ENCODE measurements at regions not wholly inside any gene's neighbourhood (a gene's known extent, or its start where the extent isn't known, plus 50 kb on each side); places are given as distances from the start of the nearest gene placed in this dataset.
"Not testable (repeated sequence)": the region's sequence is repeated elsewhere in the genome, so short reads cannot be mapped to it uniquely, and the experiment has no call there.

- H3K4me1 Mint-ChIP-seq, result no peaks in the 10 kb centered on the region
- no peak for TF ChIP-seq CTCF (IDR thresholded peaks at IDR 0.05)
- peaks cover 2% of the 10 kb centered on the region for H3K27me3 Mint-ChIP-seq
- H3K9me3 Mint-ChIP-seq, result no peaks in the 10 kb centered on the region
- ChIA-PET CTCF (no interaction called here), POLR2A (no interaction called here)
- H3K27ac Mint-ChIP-seq, result no peak overlapping the region
- no peak overlapping the region for H3K4me3 Mint-ChIP-seq
- DNase-seq, result no peak
- intact Hi-C loops (cut with micrococcal nuclease), result no loop called here
- no peaks in the 10 kb centered on the region for H3K36me3 Mint-ChIP-seq (ENCODE audit: low read depth)
- no peak for ATAC-seq (ENCODE audit: low read depth)
These were observed 394.7 kb downstream of the THBS2 start for GRCh38 chr6:168858926-168859325.

- CTCF ChIA-PET, result no interaction called here
- POLR2A ChIA-PET, result no interaction called here
- DNase-seq (no peak), ATAC-seq (ENCODE audit: low read depth) (no peak)
- no peak overlapping the region for H3K27ac Mint-ChIP-seq
- TF ChIP-seq CTCF (IDR thresholded peaks at IDR 0.05), result no peak
- no peak overlapping the region for H3K4me3 Mint-ChIP-seq
- no peaks in the 10 kb centered on the region for H3K9me3 Mint-ChIP-seq
- intact Hi-C loops (cut with micrococcal nuclease), result no loop called here
- no peaks in the 10 kb centered on the region for H3K4me1 Mint-ChIP-seq
- no peaks in the 10 kb centered on the region for H3K36me3 Mint-ChIP-seq (ENCODE audit: low read depth)
- peaks cover 2% of the 10 kb centered on the region for H3K27me3 Mint-ChIP-seq
These were observed 396.7 kb downstream of the THBS2 start for GRCh38 chr6:168856914-168857313.

GRCh38 chr6:168852376-168852884, 401.2 kb downstream of the THBS2 start:
- no peak for ATAC-seq (ENCODE audit: low read depth)
- intact Hi-C loops (cut with micrococcal nuclease), result no loop called here
- Mint-ChIP-seq H3K4me3 (no peak overlapping the region), H3K9me3 (no peaks in the 10 kb centered on the region), H3K27ac (no peak overlapping the region), H3K36me3 (ENCODE audit: low read depth) (no peaks in the 10 kb centered on the region), H3K4me1 (peaks cover 2% of the 10 kb centered on the region), H3K27me3 (no peaks in the 10 kb centered on the region)
- ChIA-PET POLR2A (no interaction called here), CTCF (no interaction called here)
- no peak for TF ChIP-seq CTCF (IDR thresholded peaks at IDR 0.05)
- DNase-seq, result no peak

GRCh38 chr6:168851460-168852375, 401.9 kb downstream of the THBS2 start:
- ChIA-PET CTCF (no interaction called here), POLR2A (no interaction called here)
- H3K9me3 Mint-ChIP-seq, result no peaks in the 10 kb centered on the region
- H3K4me3 Mint-ChIP-seq, result no peak overlapping the region
- H3K27me3 Mint-ChIP-seq, result no peaks in the 10 kb centered on the region
- DNase-seq (no peak), ATAC-seq (ENCODE audit: low read depth) (no peak)
- H3K36me3 Mint-ChIP-seq (ENCODE audit: low read depth), result no peaks in the 10 kb centered on the region
- H3K27ac Mint-ChIP-seq, result no peak overlapping the region
- TF ChIP-seq CTCF (IDR thresholded peaks at IDR 0.05), result no peak
- intact Hi-C loops (cut with micrococcal nuclease), result no loop called here
- H3K4me1 Mint-ChIP-seq, result peaks cover 2% of the 10 kb centered on the region

- DNase-seq; H3K4me3 Mint-ChIP-seq; H3K36me3 Mint-ChIP-seq (ENCODE audit: low read depth); CTCF ChIA-PET; H3K4me1 Mint-ChIP-seq; H3K9me3 Mint-ChIP-seq; intact Hi-C loops (cut with micrococcal nuclease); ATAC-seq (ENCODE audit: low read depth); POLR2A ChIA-PET; H3K27ac Mint-ChIP-seq; H3K27me3 Mint-ChIP-seq: not testable (repeated sequence)
These were observed 403.5 kb downstream of the THBS2 start for GRCh38 chr6:168850027-168850736.
